ENCODE measurements at regions not wholly inside any gene's neighbourhood (a gene's known extent, or its start where the extent isn't known, plus 50 kb on each side); places are given as distances from the start of the nearest gene placed in this dataset.

DNA sequence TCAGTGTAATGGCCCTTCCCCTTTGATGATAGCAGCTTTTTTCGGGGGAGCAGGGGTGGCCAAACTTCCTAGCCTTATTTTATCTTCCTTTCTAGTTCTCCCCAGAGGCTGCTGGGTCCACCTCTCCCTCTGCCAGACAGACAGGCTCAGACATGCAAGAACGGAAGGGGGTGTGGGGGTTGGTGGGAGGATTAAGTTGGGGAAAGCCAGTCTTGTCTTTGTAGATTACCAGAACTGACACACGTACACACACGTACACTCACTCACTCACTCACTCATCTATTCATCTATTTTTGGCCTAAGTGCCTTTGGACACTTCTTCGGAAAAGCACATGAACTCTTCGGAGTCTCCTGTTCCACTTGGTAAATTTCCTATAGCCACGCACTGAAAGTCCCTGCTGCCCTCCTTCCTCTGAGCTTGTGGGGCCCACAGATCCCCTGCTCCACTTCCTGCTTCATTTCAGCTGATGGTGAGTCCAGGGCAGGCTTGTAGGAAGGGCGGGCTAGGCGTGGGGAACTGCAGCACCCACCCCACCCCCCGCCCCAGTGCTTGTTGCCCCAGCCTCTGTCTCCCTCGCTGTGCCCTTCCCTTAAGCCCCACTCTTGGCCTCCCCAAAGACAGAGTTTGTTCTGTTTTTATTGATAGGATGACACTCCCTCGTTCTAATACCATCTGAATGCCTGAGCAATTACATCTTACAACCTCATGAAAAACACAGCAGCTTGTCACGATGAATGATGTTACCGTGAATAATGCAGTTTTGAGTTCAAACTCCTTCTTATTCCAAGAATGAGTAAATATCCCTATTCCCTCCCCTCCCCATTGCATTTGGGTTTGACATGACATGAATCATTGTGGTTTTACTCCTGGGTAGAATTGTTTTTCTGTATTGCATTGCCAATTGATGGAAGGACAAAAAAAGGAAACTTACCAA lies 60.7 kb upstream of the ATP5PO start (continued):
- TF ChIP-seq, protein P1, sequence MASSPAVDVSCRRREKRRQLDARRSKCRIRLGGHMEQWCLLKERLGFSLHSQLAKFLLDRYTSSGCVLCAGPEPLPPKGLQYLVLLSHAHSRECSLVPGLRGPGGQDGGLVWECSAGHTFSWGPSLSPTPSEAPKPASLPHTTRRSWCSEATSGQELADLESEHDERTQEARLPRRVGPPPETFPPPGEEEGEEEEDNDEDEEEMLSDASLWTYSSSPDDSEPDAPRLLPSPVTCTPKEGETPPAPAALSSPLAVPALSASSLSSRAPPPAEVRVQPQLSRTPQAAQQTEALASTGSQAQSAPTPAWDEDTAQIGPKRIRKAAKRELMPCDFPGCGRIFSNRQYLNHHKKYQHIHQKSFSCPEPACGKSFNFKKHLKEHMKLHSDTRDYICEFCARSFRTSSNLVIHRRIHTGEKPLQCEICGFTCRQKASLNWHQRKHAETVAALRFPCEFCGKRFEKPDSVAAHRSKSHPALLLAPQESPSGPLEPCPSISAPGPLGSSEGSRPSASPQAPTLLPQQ (tag by site-specific recombination; IDR thresholded peaks at IDR 0.05), result peak; percentile 100
- TF ChIP-seq EGR2 (tag by site-specific recombination; IDR thresholded peaks at IDR 0.05; ENCODE audit: low read depth), result peak; percentile 75
- TF ChIP-seq ZNF600 (tag by site-specific recombination; IDR thresholded peaks at IDR 0.05), result peak; percentile 22; the same call in 1 of the 2 replicates
- TF ChIP-seq, protein P2, sequence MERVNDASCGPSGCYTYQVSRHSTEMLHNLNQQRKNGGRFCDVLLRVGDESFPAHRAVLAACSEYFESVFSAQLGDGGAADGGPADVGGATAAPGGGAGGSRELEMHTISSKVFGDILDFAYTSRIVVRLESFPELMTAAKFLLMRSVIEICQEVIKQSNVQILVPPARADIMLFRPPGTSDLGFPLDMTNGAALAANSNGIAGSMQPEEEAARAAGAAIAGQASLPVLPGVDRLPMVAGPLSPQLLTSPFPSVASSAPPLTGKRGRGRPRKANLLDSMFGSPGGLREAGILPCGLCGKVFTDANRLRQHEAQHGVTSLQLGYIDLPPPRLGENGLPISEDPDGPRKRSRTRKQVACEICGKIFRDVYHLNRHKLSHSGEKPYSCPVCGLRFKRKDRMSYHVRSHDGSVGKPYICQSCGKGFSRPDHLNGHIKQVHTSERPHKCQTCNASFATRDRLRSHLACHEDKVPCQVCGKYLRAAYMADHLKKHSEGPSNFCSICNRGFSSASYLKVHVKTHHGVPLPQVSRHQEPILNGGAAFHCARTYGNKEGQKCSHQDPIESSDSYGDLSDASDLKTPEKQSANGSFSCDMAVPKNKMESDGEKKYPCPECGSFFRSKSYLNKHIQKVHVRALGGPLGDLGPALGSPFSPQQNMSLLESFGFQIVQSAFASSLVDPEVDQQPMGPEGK (tag by site-specific recombination; IDR thresholded peaks at IDR 0.05), result peak; percentile 72
- peak; percentile 99 for TF ChIP-seq ZFP69B (tag by site-specific recombination; IDR thresholded peaks at IDR 0.05)
- TF ChIP-seq ZBTB48 (tag by site-specific recombination; IDR thresholded peaks at IDR 0.05), result peak; percentile 55; the same call in 1 of the 2 replicates
- peak; percentile 73 for TF ChIP-seq SP7 (tag by site-specific recombination; IDR thresholded peaks at IDR 0.05)
- TF ChIP-seq ZNF596 (tag by site-specific recombination; IDR thresholded peaks at IDR 0.05), result no peak
- TF ChIP-seq, protein P3, sequence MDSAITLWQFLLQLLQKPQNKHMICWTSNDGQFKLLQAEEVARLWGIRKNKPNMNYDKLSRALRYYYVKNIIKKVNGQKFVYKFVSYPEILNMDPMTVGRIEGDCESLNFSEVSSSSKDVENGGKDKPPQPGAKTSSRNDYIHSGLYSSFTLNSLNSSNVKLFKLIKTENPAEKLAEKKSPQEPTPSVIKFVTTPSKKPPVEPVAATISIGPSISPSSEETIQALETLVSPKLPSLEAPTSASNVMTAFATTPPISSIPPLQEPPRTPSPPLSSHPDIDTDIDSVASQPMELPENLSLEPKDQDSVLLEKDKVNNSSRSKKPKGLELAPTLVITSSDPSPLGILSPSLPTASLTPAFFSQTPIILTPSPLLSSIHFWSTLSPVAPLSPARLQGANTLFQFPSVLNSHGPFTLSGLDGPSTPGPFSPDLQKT (IDR thresholded peaks at IDR 0.05; ENCODE audit: borderline replicate concordance, low read depth, low read length), result no peak
- TF ChIP-seq, protein P4, sequence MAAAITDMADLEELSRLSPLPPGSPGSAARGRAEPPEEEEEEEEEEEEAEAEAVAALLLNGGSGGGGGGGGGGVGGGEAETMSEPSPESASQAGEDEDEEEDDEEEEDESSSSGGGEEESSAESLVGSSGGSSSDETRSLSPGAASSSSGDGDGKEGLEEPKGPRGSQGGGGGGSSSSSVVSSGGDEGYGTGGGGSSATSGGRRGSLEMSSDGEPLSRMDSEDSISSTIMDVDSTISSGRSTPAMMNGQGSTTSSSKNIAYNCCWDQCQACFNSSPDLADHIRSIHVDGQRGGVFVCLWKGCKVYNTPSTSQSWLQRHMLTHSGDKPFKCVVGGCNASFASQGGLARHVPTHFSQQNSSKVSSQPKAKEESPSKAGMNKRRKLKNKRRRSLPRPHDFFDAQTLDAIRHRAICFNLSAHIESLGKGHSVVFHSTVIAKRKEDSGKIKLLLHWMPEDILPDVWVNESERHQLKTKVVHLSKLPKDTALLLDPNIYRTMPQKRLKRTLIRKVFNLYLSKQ (tag by site-specific recombination; IDR thresholded peaks at IDR 0.05; ENCODE audit: borderline replicate concordance), result no peak
- peak; percentile 15; the same call in 1 of the 2 replicates for TF ChIP-seq ZNF324 (tag by site-specific recombination; IDR thresholded peaks at IDR 0.05)
- TF ChIP-seq, protein P5, sequence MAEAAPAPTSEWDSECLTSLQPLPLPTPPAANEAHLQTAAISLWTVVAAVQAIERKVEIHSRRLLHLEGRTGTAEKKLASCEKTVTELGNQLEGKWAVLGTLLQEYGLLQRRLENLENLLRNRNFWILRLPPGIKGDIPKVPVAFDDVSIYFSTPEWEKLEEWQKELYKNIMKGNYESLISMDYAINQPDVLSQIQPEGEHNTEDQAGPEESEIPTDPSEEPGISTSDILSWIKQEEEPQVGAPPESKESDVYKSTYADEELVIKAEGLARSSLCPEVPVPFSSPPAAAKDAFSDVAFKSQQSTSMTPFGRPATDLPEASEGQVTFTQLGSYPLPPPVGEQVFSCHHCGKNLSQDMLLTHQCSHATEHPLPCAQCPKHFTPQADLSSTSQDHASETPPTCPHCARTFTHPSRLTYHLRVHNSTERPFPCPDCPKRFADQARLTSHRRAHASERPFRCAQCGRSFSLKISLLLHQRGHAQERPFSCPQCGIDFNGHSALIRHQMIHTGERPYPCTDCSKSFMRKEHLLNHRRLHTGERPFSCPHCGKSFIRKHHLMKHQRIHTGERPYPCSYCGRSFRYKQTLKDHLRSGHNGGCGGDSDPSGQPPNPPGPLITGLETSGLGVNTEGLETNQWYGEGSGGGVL (tag by site-specific recombination; IDR thresholded peaks at IDR 0.05), result peak; percentile 45
- no peak for TF ChIP-seq ZNF155 (tag by site-specific recombination; IDR thresholded peaks at IDR 0.05)
- TF ChIP-seq, protein P6, sequence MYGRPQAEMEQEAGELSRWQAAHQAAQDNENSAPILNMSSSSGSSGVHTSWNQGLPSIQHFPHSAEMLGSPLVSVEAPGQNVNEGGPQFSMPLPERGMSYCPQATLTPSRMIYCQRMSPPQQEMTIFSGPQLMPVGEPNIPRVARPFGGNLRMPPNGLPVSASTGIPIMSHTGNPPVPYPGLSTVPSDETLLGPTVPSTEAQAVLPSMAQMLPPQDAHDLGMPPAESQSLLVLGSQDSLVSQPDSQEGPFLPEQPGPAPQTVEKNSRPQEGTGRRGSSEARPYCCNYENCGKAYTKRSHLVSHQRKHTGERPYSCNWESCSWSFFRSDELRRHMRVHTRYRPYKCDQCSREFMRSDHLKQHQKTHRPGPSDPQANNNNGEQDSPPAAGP (tag by site-specific recombination; IDR thresholded peaks at IDR 0.05), result peak; percentile 79
- TF ChIP-seq ZFHX2 (tag by site-specific recombination; conservative IDR thresholded peaks at IDR 0.05), result peak; percentile 80

DNA sequence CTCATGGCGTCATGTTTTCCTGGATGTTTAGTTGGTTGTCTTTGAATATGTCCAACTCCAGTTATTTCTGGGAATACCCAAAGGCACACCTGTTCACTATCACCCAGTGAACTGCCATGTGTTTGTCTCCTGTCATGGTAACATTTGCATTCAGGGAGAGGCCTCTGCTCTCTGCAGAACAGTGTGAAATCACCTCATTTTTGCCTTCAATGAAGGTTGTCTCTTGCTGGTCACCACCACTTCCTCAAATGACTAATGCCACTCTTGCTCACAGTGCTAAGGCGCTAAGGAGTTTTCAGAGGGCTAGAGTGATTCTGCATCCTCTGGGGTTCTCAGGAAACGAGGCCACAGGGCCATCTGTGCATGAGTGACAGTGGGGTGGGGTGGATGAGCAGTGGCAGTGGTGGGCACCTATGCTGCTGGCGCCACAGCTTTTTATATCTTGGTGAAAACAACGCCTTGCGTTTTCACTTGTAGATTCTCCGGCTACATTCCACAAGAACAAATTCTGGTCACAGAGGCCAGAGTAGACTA lies 60.0 kb upstream of the ATP5PO start:
- ChIA-PET POLR2A (no interaction called here), CTCF (no interaction called here)
- H3K27ac ChIP-seq (ENCODE audit: extremely low read depth, low read depth, low read length), result peak overlapping the region; percentile 58
- no peaks in the 10 kb centered on the region for H3K9me3 ChIP-seq (ENCODE audit: control insufficient read depth, insufficient read depth, low read depth, low read length)
- H3K4me3 ChIP-seq (ENCODE audit: low read depth, low read length), result no peak overlapping the region
- no peaks in the 10 kb centered on the region for H3K36me3 ChIP-seq (ENCODE audit: control insufficient read depth in 2 of 2, insufficient read depth in 1 of 2, low read length in 2 of 2)
- peaks cover 22% of the 10 kb centered on the region for H3K4me1 ChIP-seq (ENCODE audit: control insufficient read depth, insufficient read depth, low read length)
- no peak for TF ChIP-seq SCRT2 (tag by site-specific recombination; IDR thresholded peaks at IDR 0.05)
- no peak for TF ChIP-seq ZNF701 (tag by site-specific recombination; IDR thresholded peaks at IDR 0.05)
- no peak for TF ChIP-seq SALL2 (tag by site-specific recombination; IDR thresholded peaks at IDR 0.05; ENCODE audit: borderline replicate concordance)
- no peak for TF ChIP-seq ZNF677 (tag by site-specific recombination; IDR thresholded peaks at IDR 0.05)
- no peak for TF ChIP-seq ZFP3 (tag by site-specific recombination; IDR thresholded peaks at IDR 0.05; ENCODE audit: low read depth)
- TF ChIP-seq KLF9 (tag by site-specific recombination; IDR thresholded peaks at IDR 0.05; ENCODE audit: low read depth), result no peak
- TF ChIP-seq ZNF114 (tag by site-specific recombination; IDR thresholded peaks at IDR 0.05), result no peak
- TF ChIP-seq ZNF133 (tag by site-specific recombination; IDR thresholded peaks at IDR 0.05), result no peak
